Osteoblast (primary cell): ENCODE measurements at regions not wholly inside any gene's neighbourhood (a gene's known extent, or its start where the extent isn't known, plus 50 kb on each side); places are given as distances from the start of the nearest gene placed in this dataset.

Experiments
- DNase-seq: peaks from one replicate; pipeline ENCODE4 v3.0.0; 2011; ENCODE audit warnings: low spot score, mixed read lengths; ENCODE audit not compliant: insufficient read length; ENCODE audit errors: missing footprints
- H2AFZ ChIP-seq: 2 replicates; pipeline ENCODE4 v1.6.0; 2011; ENCODE audit warnings: mild to moderate bottlenecking, low read length
- H3K27ac ChIP-seq: 2 replicates; pipeline ENCODE4 v1.5.1; 2011; ENCODE audit warnings: mild to moderate bottlenecking, low read depth, low read length, moderate library complexity
- H3K27me3 ChIP-seq: 2 replicates; pipeline ENCODE4 v1.6.0; 2012; ENCODE audit warnings: mild to moderate bottlenecking, control low read depth, inconsistent platforms, low read length, moderate library complexity; ENCODE audit not compliant: insufficient read depth
- H3K36me3 ChIP-seq: 2 replicates; pipeline ENCODE4 v1.5.1; 2011; ENCODE audit warnings: mild to moderate bottlenecking, low read length, control low read depth, moderate library complexity; ENCODE audit not compliant: insufficient read depth
- H3K4me1 ChIP-seq: 2 replicates; pipeline ENCODE4 v1.5.1; 2011; ENCODE audit warnings: mild to moderate bottlenecking, low read length, control low read depth, moderate library complexity; ENCODE audit not compliant: insufficient read depth
- H3K4me2 ChIP-seq: 2 replicates; pipeline ENCODE4 v1.6.0; 2011; ENCODE audit warnings: mild to moderate bottlenecking, low read length; ENCODE audit not compliant: insufficient read depth
- H3K4me3 ChIP-seq: fragments of 200-600 bp; sonication (generic); 3 replicates; pipeline ENCODE4 v1.5.1; 2012; ENCODE audit warnings: mild to moderate bottlenecking, low read length, inconsistent platforms; ENCODE audit not compliant: insufficient read depth
- H3K79me2 ChIP-seq: 2 replicates; pipeline ENCODE4 v1.6.0; 2012; ENCODE audit warnings: mild to moderate bottlenecking, low read length, control low read depth, inconsistent platforms; ENCODE audit not compliant: insufficient read depth
- H3K9me3 ChIP-seq: 2 replicates; pipeline ENCODE4 v1.5.1; 2011; ENCODE audit warnings: low read depth, low read length, control low read depth
- H4K20me1 ChIP-seq: 2 replicates; pipeline ENCODE4 v1.6.0; 2012; ENCODE audit warnings: mild to moderate bottlenecking, low read length, control low read depth; ENCODE audit not compliant: insufficient read depth
- TF ChIP-seq, protein P1 (sequence below): IDR thresholded peaks from 2 replicates; pipeline ENCODE4 v1.5.1; 2011; ENCODE audit warnings: mild to moderate bottlenecking, low read depth, low read length, moderate library complexity; ENCODE audit errors: extremely low read depth

DNA sequence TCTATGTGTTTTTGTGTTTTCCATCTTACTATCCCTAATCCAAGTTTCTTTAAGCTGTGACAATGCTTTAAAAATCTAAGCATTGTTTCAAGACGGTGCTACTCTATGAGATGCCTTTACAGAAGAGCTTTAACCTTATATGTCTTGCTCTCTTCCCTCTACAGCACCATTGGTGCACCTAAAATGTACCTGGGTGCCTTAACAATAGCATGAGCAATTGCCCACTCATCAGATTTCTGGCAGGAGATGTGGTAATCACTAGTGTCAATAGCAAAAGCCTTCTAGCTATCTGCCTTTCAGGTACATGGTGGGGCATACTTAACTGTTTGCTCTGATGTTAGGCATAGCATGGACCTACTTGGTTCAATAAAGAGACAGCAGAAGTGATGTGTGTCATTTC is 222.3 kb upstream of the KIF2A start:
- DNase-seq, result no peak
- Histone ChIP-seq H3K4me2 (no peak overlapping the region), H3K4me1 (peaks cover 14% of the 10 kb centered on the region), H3K36me3 (no peaks in the 10 kb centered on the region), H3K27me3 (no peaks in the 10 kb centered on the region), H3K27ac (no peak overlapping the region), H2AFZ (no peak overlapping the region), H4K20me1 (no peaks in the 10 kb centered on the region), H3K4me3 (no peak overlapping the region), H3K9me3 (no peaks in the 10 kb centered on the region), H3K79me2 (no peaks in the 10 kb centered on the region)
- TF ChIP-seq, protein P1, sequence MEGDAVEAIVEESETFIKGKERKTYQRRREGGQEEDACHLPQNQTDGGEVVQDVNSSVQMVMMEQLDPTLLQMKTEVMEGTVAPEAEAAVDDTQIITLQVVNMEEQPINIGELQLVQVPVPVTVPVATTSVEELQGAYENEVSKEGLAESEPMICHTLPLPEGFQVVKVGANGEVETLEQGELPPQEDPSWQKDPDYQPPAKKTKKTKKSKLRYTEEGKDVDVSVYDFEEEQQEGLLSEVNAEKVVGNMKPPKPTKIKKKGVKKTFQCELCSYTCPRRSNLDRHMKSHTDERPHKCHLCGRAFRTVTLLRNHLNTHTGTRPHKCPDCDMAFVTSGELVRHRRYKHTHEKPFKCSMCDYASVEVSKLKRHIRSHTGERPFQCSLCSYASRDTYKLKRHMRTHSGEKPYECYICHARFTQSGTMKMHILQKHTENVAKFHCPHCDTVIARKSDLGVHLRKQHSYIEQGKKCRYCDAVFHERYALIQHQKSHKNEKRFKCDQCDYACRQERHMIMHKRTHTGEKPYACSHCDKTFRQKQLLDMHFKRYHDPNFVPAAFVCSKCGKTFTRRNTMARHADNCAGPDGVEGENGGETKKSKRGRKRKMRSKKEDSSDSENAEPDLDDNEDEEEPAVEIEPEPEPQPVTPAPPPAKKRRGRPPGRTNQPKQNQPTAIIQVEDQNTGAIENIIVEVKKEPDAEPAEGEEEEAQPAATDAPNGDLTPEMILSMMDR, result no peak

DNA sequence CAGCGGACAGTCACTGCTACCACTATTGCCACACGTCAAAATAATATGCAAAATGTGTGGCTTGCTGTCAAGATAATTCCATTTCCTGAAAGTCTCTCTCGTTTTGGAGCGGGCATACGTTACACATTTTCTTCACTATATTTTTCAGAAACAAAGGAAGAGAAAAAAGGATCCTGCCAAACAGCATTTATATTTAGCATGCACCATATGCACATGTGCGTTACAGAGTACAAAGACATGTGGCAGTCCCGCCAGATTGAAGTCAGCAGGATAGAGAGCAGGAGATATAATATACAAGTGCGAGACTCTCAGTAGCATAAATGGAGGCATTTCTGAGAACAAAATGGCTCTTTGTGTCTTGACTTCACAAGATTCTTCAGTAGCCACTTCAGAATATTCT is 221.6 kb upstream of the KIF2A start:
- Histone ChIP-seq H3K36me3 (no peaks in the 10 kb centered on the region), H3K79me2 (no peaks in the 10 kb centered on the region), H2AFZ (no peak overlapping the region), H3K4me1 (peaks cover 14% of the 10 kb centered on the region), H3K27me3 (no peaks in the 10 kb centered on the region), H3K4me3 (no peak overlapping the region), H3K27ac (no peak overlapping the region), H3K4me2 (no peak overlapping the region), H4K20me1 (no peaks in the 10 kb centered on the region), H3K9me3 (no peaks in the 10 kb centered on the region)
- TF ChIP-seq, protein P1, result no peak
- DNase-seq, result no peak

DNA sequence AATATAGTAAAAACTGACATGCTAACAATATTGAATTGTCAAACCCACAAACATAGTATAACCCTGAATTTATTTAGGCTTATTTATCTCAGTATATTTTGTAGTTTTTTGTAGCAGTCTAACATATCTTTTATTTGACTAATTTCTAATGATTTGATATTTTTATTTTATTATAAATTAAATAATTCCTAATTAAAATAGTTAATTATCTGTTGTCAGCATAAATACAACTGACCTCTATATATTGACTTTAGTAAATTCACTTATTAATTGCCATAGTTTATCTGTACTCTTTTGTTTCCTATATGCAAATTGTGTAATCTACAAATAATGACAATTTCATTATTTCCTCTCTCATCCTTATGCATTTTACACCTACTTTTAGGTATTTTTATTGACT is 215.1 kb upstream of the KIF2A start:
- no peak overlapping the region for H3K4me2 ChIP-seq
- H4K20me1 ChIP-seq, result no peaks in the 10 kb centered on the region
- H3K27ac ChIP-seq, result no peak overlapping the region
- H2AFZ ChIP-seq, result no peak overlapping the region
- DNase-seq, result no peak
- H3K4me1 ChIP-seq, result peaks cover 5% of the 10 kb centered on the region
- H3K79me2 ChIP-seq, result no peaks in the 10 kb centered on the region
- no peaks in the 10 kb centered on the region for H3K36me3 ChIP-seq
- TF ChIP-seq, protein P1, result no peak
- H3K27me3 ChIP-seq, result no peaks in the 10 kb centered on the region
- H3K4me3 ChIP-seq, result no peak overlapping the region
- H3K9me3 ChIP-seq, result no peaks in the 10 kb centered on the region

DNA sequence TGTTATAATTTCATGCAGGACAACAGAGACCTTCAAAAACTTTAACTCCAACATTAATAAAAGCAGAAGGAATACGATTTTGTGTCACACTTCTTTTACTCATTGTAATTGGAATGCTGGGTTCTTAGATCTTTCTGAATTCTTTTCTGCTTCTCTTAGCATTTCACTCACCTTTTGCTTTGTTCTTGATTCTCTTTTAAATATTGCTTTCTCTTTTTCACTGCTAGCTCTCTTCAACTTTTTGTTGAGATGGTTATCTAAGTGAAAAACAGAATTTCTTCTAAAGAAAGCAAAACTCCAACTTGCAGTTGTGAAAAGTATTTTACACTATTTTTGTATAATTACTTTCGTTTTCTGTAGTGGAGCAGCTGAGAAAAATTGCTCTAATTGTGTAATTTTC is 212.6 kb upstream of the KIF2A start:
- peak overlapping the region; percentile 34 for H2AFZ ChIP-seq
- peak overlapping the region; percentile 38 for H3K4me3 ChIP-seq

More for the DNA sequence above, 212.6 kb upstream of the KIF2A start:
- no peaks in the 10 kb centered on the region for H3K9me3 ChIP-seq
- H3K79me2 ChIP-seq, result no peaks in the 10 kb centered on the region
- TF ChIP-seq, protein P1, result no peak
- no peaks in the 10 kb centered on the region for H3K27me3 ChIP-seq
- H3K4me2 ChIP-seq, result peak overlapping the region; percentile 67
- no peak for DNase-seq
- peaks cover 5% of the 10 kb centered on the region for H3K4me1 ChIP-seq
- H3K27ac ChIP-seq, result no peak overlapping the region
- H3K36me3 ChIP-seq, result no peaks in the 10 kb centered on the region
- no peaks in the 10 kb centered on the region for H4K20me1 ChIP-seq
